NOMO-1 (cell line): ENCODE measurements at regions not wholly inside any gene's neighbourhood (a gene's known extent, or its start where the extent isn't known, plus 50 kb on each side); places are given as distances from the start of the nearest gene placed in this dataset.
"Not testable (repeated sequence)": the region's sequence is repeated elsewhere in the genome, so short reads cannot be mapped to it uniquely, and the experiment has no call there.

ENCODE experiments used
- DNase-seq, 2 experiments: peaks; one replicate each; lab custom pipeline; 2025; ENCODE audit not compliant: unreplicated experiment in 2 of 2; lab: John Stamatoyannopoulos, UW

GRCh38 chr15:85196697-85197096 lies 183.7 kb upstream of the AKAP13 start:
- DNase-seq: not testable (repeated sequence)

GRCh38 chr15:85197582-85197981 lies 182.8 kb upstream of the AKAP13 start:
- DNase-seq: not testable (repeated sequence)

GRCh38 chr15:85198432-85198831 lies 182.0 kb upstream of the AKAP13 start:
- not testable (repeated sequence) for DNase-seq

GRCh38 chr15:85200215-85200614 lies 180.2 kb upstream of the AKAP13 start:
- not testable (repeated sequence) for DNase-seq

GRCh38 chr15:85201118-85201793 lies 179.1 kb upstream of the AKAP13 start:
- DNase-seq: not testable (repeated sequence)

GRCh38 chr15:85204481-85204880 lies 175.9 kb upstream of the AKAP13 start:
- not testable (repeated sequence) for DNase-seq

- not testable (repeated sequence) for DNase-seq
Measured at GRCh38 chr15:85233791-85234325, 146.5 kb upstream of the AKAP13 start.

- not testable (repeated sequence) for DNase-seq
Measured at GRCh38 chr15:85234450-85235196, 145.8 kb upstream of the AKAP13 start.

GRCh38 chr15:85244056-85244455 lies 136.3 kb upstream of the AKAP13 start:
- not testable (repeated sequence) for DNase-seq

- not testable (repeated sequence) for DNase-seq
Measured at GRCh38 chr15:85250938-85251542, 129.4 kb upstream of the AKAP13 start.

- not testable (repeated sequence) for DNase-seq
Measured at GRCh38 chr15:85253196-85253915, 127.0 kb upstream of the AKAP13 start.

- not testable (repeated sequence) for DNase-seq
Measured at GRCh38 chr15:85254961-85255360, 125.4 kb upstream of the AKAP13 start.

GRCh38 chr15:85255502-85255901 lies 124.9 kb upstream of the AKAP13 start:
- DNase-seq: not testable (repeated sequence)

GRCh38 chr15:85256009-85256997 lies 124.1 kb upstream of the AKAP13 start:
- not testable (repeated sequence) for DNase-seq

- not testable (repeated sequence) for DNase-seq
Measured at GRCh38 chr15:85258062-85258445, 122.3 kb upstream of the AKAP13 start.

GRCh38 chr15:85258559-85259209 lies 121.7 kb upstream of the AKAP13 start:
- not testable (repeated sequence) for DNase-seq

GRCh38 chr15:85260526-85260925 lies 119.9 kb upstream of the AKAP13 start:
- DNase-seq: not testable (repeated sequence)

GRCh38 chr15:85262461-85263055 lies 117.8 kb upstream of the AKAP13 start:
- not testable (repeated sequence) for DNase-seq
